Neural progenitor cell (in vitro differentiated cells): ENCODE measurements at regions not wholly inside any gene's neighbourhood (a gene's known extent, or its start where the extent isn't known, plus 50 kb on each side); places are given as distances from the start of the nearest gene placed in this dataset.

Experiments used
- DNase-seq: peaks from one replicate; pipeline ENCODE4 v3.0.0-alpha.2; 2016; ENCODE audit warnings: low spot score
- H2AFZ ChIP-seq: fragments of 200-600 bp; sonication (generic); replicated peaks from 2 replicates; pipeline ENCODE4 v1.6.1; 2016; ENCODE audit warnings: antibody characterized with exemption
- H3F3A ChIP-seq: fragments of 200-600 bp; sonication (generic); 2 replicates; pipeline ENCODE4 v1.6.1; 2016; ENCODE audit warnings: antibody characterized with exemption, low read depth
- H3K27ac ChIP-seq: fragments of 200-600 bp; sonication (generic); 2 replicates; pipeline ENCODE4 v1.5.1; 2016; ENCODE audit warnings: mild to moderate bottlenecking
- H3K27me3 ChIP-seq: fragments of 200-600 bp; sonication (generic); 2 replicates; pipeline ENCODE4 v1.6.1; 2016; ENCODE audit warnings: mild to moderate bottlenecking, moderate library complexity
- H3K36me3 ChIP-seq: fragments of 200-600 bp; sonication (generic); 2 replicates; pipeline ENCODE4 v1.5.1; 2016
- H3K4me1 ChIP-seq: fragments of 200-600 bp; sonication (generic); 2 replicates; pipeline ENCODE4 v1.6.1; 2016; ENCODE audit warnings: mixed run types
- H3K4me2 ChIP-seq: fragments of 200-600 bp; sonication (generic); 2 replicates; pipeline ENCODE4 v1.6.1; 2016
- H3K4me3 ChIP-seq: fragments of 200-600 bp; sonication (generic); 2 replicates; pipeline ENCODE4 v1.5.1; 2016
- H3K79me2 ChIP-seq: fragments of 200-600 bp; sonication (generic); 2 replicates; pipeline ENCODE4 v1.6.1; 2016; ENCODE audit warnings: low read depth
- H3K9ac ChIP-seq: fragments of 200-600 bp; sonication (generic); 2 replicates; pipeline ENCODE4 v1.6.1; 2016
- H3K9me3 ChIP-seq: fragments of 200-600 bp; sonication (generic); 2 replicates; pipeline ENCODE4 v1.5.1; 2016; ENCODE audit warnings: low read depth
- H4K20me1 ChIP-seq: fragments of 200-600 bp; sonication (generic); 2 replicates; pipeline ENCODE4 v1.6.1; 2016; ENCODE audit warnings: low read depth
- H3K27ac Mint-ChIP-seq: 3 replicates; pipeline ENCODE4 v1.8.0; 2021; ENCODE audit warnings: mixed read lengths
- H3K27me3 Mint-ChIP-seq: 2 replicates; pipeline ENCODE4 v1.8.0; 2022; ENCODE audit warnings: low read depth, mild to moderate bottlenecking, inconsistent platforms, moderate library complexity, mixed read lengths; ENCODE audit not compliant: insufficient read depth
- H3K36me3 Mint-ChIP-seq: 3 replicates; pipeline ENCODE4 v1.8.0; 2021; ENCODE audit warnings: mixed read lengths
- H3K4me1 Mint-ChIP-seq: 3 replicates; pipeline ENCODE4 v1.8.0; 2021; ENCODE audit warnings: mixed read lengths
- H3K4me3 Mint-ChIP-seq: 3 replicates; pipeline ENCODE4 v1.8.0; 2021; ENCODE audit warnings: mild to moderate bottlenecking, moderate library complexity, mixed read lengths
- H3K9me3 Mint-ChIP-seq: 3 replicates; pipeline ENCODE4 v1.8.0; 2020; ENCODE audit warnings: mixed read lengths
- EZH2 ChIP-seq: fragments of 200-600 bp; sonication (generic); IDR thresholded peaks from 2 replicates; pipeline ENCODE4 v1.6.1; 2017; ENCODE audit warnings: antibody characterized with exemption, mild to moderate bottlenecking, moderate library complexity
- EZH2phosphoT487 ChIP-seq: fragments of 200-600 bp; sonication (generic); IDR thresholded peaks from 2 replicates; pipeline ENCODE4 v1.6.1; 2017; ENCODE audit warnings: antibody characterized with exemption
- TF ChIP-seq, protein P1 (sequence below): fragments of 200-600 bp; sonication (generic); IDR thresholded peaks from 2 replicates; pipeline ENCODE4 v1.5.1; 2017; ENCODE audit warnings: antibody characterized with exemption, mild to moderate bottlenecking

DNA sequence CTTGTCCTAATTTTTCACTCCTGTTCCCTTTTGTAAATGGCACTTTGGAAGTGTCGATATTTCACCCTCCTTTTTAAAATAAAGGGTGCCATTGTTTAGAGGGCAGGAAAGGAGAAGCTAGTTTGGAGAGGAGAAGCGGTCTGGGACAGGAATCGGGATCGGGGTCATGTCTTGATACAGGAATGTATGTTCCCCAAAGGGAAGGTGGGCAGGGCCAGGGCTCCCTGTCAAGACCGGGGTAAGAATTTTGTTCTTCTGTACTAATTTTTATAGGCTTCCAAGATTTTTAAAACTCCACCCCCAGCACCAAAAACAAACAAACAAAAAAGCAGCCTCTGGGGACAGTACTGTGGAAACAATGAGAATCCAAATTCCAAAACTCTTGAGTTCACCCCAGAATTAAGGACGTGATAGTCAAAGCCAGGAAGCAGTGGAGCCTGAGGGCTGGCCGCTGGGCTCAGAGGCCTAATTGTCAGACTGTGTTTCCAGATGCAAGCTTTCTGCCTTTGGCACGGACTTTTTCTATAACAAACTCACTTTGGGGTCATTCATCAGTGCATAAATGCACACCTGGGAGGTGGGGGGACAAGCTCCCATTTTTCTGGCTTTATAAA, 250.4 kb upstream of the SIX2 start:
- H3K36me3 ChIP-seq: no peaks in the 10 kb centered on the region
- no peaks in the 10 kb centered on the region for H4K20me1 ChIP-seq
- Mint-ChIP-seq H3K4me1 (peaks cover 65% of the 10 kb centered on the region), H3K27ac (no peak overlapping the region), H3K4me3 (peak overlapping the region; percentile 25), H3K27me3 (peaks cover 3% of the 10 kb centered on the region), H3K9me3 (no peaks in the 10 kb centered on the region), H3K36me3 (no peaks in the 10 kb centered on the region)
- H3K27me3 ChIP-seq: no peaks in the 10 kb centered on the region
- TF ChIP-seq EZH2: no peak
- no peak for TF ChIP-seq EZH2phosphoT487
- TF ChIP-seq, protein P1, sequence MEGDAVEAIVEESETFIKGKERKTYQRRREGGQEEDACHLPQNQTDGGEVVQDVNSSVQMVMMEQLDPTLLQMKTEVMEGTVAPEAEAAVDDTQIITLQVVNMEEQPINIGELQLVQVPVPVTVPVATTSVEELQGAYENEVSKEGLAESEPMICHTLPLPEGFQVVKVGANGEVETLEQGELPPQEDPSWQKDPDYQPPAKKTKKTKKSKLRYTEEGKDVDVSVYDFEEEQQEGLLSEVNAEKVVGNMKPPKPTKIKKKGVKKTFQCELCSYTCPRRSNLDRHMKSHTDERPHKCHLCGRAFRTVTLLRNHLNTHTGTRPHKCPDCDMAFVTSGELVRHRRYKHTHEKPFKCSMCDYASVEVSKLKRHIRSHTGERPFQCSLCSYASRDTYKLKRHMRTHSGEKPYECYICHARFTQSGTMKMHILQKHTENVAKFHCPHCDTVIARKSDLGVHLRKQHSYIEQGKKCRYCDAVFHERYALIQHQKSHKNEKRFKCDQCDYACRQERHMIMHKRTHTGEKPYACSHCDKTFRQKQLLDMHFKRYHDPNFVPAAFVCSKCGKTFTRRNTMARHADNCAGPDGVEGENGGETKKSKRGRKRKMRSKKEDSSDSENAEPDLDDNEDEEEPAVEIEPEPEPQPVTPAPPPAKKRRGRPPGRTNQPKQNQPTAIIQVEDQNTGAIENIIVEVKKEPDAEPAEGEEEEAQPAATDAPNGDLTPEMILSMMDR: no peak
- H3F3A ChIP-seq: peaks cover 23% of the 10 kb centered on the region
- H3K4me2 ChIP-seq: no peak overlapping the region
- no peaks in the 10 kb centered on the region for H3K79me2 ChIP-seq
- no peak for DNase-seq
- no peak overlapping the region for H3K27ac ChIP-seq
- no peak overlapping the region for H2AFZ ChIP-seq
- no peaks in the 10 kb centered on the region for H3K9me3 ChIP-seq
- H3K4me3 ChIP-seq: no peak overlapping the region
- no peak overlapping the region for H3K9ac ChIP-seq
- peaks cover 44% of the 10 kb centered on the region for H3K4me1 ChIP-seq

DNA sequence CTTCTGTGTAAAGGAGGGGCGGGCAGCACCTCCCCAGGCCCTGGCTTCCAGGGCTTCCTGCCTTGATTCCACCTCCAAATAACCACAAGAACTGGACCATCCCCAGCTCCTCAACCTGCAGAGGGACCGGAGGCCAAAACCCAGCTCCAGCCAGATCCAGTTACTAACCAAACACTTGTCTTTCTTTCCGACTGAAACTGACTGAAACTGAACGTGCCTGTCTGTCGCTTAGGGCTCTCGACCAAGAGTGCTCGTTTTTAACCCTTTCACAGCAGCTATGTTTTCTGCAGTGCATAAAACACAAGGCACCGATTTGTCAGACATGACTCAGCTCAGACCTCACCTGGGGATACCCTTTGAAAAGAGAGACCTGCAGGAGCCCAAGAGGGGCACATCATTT, 249.9 kb upstream of the SIX2 start:
- no peaks in the 10 kb centered on the region for H3K36me3 ChIP-seq
- H3K27ac Mint-ChIP-seq: peak overlapping the region; percentile 74
- H3K9me3 ChIP-seq: no peaks in the 10 kb centered on the region
- no peaks in the 10 kb centered on the region for H3K36me3 Mint-ChIP-seq
- H3K9me3 Mint-ChIP-seq: no peaks in the 10 kb centered on the region
- no peak overlapping the region for H3K4me3 Mint-ChIP-seq
- H3K79me2 ChIP-seq: no peaks in the 10 kb centered on the region
- no peak for DNase-seq
- peaks cover 23% of the 10 kb centered on the region for H3F3A ChIP-seq
- no peaks in the 10 kb centered on the region for H3K27me3 ChIP-seq
- H3K27me3 Mint-ChIP-seq: peaks cover 3% of the 10 kb centered on the region
- H4K20me1 ChIP-seq: no peaks in the 10 kb centered on the region
- H2AFZ ChIP-seq: no peak overlapping the region
- H3K4me3 ChIP-seq: no peak overlapping the region
- H3K4me1 Mint-ChIP-seq: peaks cover 65% of the 10 kb centered on the region
- H3K4me2 ChIP-seq: peak overlapping the region; percentile 41
- peaks cover 44% of the 10 kb centered on the region for H3K4me1 ChIP-seq
- no peak overlapping the region for H3K27ac ChIP-seq
- no peak overlapping the region for H3K9ac ChIP-seq
- TF ChIP-seq EZH2phosphoT487 (no peak), EZH2 (no peak)
- TF ChIP-seq, protein P1: no peak

GRCh38 chr2:45258311-45258710, 249.1 kb upstream of the SIX2 start:
- peak overlapping the region; percentile 7 for H2AFZ ChIP-seq
- no peaks in the 10 kb centered on the region for H4K20me1 ChIP-seq
- H3K4me2 ChIP-seq: peak overlapping the region; percentile 41
- Mint-ChIP-seq H3K9me3 (no peaks in the 10 kb centered on the region), H3K4me3 (no peak overlapping the region), H3K4me1 (peaks cover 60% of the 10 kb centered on the region), H3K36me3 (no peaks in the 10 kb centered on the region), H3K27ac (peak overlapping the region; percentile 57), H3K27me3 (peaks cover 6% of the 10 kb centered on the region)
- TF ChIP-seq EZH2 (no peak), EZH2phosphoT487 (no peak)
- TF ChIP-seq, protein P1: no peak
- H3K36me3 ChIP-seq: no peaks in the 10 kb centered on the region
- peaks cover 44% of the 10 kb centered on the region for H3K4me1 ChIP-seq
- H3F3A ChIP-seq: peaks cover 23% of the 10 kb centered on the region
- no peaks in the 10 kb centered on the region for H3K9me3 ChIP-seq
- H3K27me3 ChIP-seq: no peaks in the 10 kb centered on the region
- no peaks in the 10 kb centered on the region for H3K79me2 ChIP-seq
- H3K9ac ChIP-seq: no peak overlapping the region
- no peak overlapping the region for H3K4me3 ChIP-seq
- peak; percentile 35 for DNase-seq
- H3K27ac ChIP-seq: no peak overlapping the region
